Fibroblast of mammary gland (primary cell): ENCODE measurements at regions not wholly inside any gene's neighbourhood (a gene's known extent, or its start where the extent isn't known, plus 50 kb on each side); places are given as distances from the start of the nearest gene placed in this dataset.

ENCODE experiments used
- DNase-seq: peaks from one replicate; pipeline ENCODE4 v3.0.0-alpha.2; 2010; ENCODE audit warnings: low read depth
- H3K4me3 ChIP-seq: 2 replicates; pipeline ENCODE4 v1.5.1; 2011; ENCODE audit warnings: low read depth, mild to moderate bottlenecking, low read length, moderate library complexity; ENCODE audit not compliant: control insufficient read depth
- TF ChIP-seq, protein P1 (sequence below): conservative IDR thresholded peaks from 2 replicates; pipeline ENCODE4 v1.5.1; 2011; ENCODE audit warnings: low read depth, low read length, inconsistent platforms; ENCODE audit not compliant: control insufficient read depth, insufficient read depth

DNA sequence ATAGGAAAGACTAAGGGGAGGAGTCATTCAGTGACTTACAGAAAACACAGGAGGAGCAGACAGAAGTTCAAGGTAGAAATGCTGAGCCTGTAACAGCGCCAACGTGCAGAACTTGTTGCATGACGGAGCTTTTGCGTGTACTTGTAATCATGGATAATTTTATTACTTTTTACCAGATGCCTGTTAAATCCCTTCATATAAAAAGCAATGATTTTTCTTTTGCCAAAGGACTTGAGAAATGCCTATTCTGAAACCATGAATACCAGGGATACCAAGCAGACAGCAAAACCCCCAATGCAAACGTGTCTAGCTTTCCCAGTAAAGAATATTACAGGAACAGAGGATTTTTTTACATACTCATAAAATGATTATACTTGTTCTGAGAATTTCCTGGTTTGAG is 163.6 kb upstream of the GSC start:
- TF ChIP-seq, protein P1, sequence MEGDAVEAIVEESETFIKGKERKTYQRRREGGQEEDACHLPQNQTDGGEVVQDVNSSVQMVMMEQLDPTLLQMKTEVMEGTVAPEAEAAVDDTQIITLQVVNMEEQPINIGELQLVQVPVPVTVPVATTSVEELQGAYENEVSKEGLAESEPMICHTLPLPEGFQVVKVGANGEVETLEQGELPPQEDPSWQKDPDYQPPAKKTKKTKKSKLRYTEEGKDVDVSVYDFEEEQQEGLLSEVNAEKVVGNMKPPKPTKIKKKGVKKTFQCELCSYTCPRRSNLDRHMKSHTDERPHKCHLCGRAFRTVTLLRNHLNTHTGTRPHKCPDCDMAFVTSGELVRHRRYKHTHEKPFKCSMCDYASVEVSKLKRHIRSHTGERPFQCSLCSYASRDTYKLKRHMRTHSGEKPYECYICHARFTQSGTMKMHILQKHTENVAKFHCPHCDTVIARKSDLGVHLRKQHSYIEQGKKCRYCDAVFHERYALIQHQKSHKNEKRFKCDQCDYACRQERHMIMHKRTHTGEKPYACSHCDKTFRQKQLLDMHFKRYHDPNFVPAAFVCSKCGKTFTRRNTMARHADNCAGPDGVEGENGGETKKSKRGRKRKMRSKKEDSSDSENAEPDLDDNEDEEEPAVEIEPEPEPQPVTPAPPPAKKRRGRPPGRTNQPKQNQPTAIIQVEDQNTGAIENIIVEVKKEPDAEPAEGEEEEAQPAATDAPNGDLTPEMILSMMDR, result no peak
- DNase-seq, result no peak
- H3K4me3 ChIP-seq, result no peak overlapping the region

DNA sequence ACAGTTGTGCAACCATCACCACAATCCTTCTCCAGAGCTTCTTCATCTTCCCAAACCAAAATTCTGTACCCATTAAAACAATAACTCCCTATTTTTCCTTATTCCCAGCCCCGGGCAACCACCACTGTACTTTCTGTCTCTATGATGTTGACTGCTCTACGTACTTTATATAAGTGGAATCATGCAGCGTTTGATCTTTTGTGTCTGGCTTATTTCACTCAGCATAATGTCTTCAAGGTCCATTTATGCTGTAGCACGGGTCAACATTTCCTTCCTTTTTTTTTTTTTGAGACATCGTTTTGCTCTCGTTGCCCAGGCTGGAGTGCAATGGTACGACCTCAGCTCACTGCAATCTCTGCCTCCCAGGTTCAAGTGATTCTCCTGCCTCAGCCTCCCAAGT is 162.7 kb upstream of the GSC start:
- no peak overlapping the region for H3K4me3 ChIP-seq
- DNase-seq, result no peak
- TF ChIP-seq, protein P1, result no peak

DNA sequence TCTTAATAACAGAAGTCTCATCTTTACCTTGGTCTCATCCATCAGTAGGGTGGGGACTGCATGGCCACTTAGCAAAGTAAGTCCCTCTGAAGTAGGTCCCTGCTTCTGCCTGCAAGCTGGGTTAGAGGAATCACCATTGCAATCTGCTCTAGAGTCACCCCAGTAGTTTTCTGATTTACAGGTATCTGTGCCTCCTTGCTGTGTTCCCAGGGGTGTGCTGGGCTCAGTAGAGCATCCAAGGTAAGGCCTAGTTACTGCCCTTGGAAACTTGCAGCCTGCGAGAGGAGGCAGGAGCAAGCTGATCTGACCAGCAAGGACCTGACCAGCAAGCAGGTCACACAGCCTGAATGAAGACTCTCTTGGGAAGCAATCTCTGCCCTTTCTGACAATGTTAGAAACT is 160.8 kb upstream of the GSC start:
- no peak for DNase-seq
- TF ChIP-seq, protein P1, result no peak
- H3K4me3 ChIP-seq, result no peak overlapping the region

DNA sequence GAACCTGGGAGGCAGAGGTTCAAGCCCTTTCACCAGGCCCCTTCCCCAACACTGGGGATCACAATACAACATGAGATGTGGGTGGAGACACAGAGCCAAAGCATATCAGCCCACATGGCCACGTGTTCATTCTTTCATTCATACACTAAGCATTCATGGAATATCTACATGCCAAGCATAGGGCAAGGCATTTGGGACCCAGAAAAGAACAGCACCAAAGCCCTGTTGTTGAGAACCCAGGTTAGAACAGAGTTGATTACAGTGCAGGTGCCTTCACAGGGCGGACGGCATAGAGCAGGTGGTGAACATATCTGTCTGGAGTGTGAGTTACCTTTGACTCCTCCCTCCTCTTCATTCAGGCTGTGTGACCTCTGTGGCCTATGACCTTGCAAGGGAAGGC is 159.4 kb upstream of the GSC start:
- TF ChIP-seq, protein P1, result no peak
- H3K4me3 ChIP-seq, result no peak overlapping the region
- DNase-seq, result no peak

DNA sequence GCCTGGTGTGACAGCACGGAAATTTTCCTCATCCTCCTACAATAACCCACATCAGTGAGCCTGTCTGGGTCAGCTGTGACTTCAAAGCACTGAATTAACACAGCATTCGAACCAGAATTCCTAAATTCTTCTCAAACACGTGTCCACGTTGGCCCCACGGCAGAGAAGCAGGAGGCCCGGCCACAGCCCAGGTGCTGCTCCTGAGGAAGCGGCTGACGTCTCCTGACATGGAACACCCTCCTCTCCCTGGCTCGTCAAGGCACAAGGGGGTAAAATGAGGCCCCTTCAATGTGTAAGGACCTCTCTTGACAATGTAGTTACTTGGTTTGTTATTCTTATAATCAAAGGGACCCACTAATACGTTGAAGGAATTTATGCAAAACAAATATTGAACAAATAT is 156.3 kb upstream of the GSC start:
- H3K4me3 ChIP-seq, result no peak overlapping the region
- TF ChIP-seq, protein P1, result no peak
- no peak for DNase-seq

DNA sequence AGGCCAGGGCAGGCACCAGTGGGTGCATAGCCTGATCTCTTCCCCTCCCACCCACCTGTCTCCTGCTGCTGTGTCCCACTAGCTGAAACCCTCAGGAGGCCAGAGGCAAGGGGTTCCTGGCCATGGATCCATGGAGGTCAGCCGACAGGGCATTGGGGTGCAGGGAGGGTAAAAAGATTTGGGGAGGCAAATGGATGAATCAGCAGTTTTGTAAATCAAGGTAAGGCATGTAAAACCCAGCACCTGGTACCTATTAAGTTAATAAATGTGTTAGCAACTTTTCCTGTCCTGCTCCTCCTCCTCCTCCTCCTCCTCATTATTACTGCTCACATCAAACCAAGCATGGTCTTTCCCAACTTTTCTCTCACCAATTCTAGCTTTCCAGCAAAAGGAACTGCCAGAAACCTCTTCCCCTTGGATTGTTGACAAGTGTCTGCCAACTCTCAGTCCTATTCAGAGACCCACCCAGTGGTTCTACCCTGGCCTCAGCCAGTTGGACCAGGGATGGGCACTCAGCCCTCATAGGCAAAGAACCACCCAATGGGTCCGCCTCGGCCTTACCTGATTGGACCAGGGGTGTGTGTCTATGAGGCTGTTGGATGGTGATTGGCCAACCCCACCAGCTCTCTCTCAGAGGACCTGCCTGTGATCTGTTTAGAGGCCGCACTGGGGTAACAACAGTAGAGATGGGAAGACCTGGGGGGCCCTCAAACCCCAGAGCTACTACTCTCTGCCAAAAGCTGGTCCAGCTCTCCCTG is 155.7 kb upstream of the GSC start:
- no peak for DNase-seq
- TF ChIP-seq, protein P1, result no peak
- H3K4me3 ChIP-seq, result no peak overlapping the region

DNA sequence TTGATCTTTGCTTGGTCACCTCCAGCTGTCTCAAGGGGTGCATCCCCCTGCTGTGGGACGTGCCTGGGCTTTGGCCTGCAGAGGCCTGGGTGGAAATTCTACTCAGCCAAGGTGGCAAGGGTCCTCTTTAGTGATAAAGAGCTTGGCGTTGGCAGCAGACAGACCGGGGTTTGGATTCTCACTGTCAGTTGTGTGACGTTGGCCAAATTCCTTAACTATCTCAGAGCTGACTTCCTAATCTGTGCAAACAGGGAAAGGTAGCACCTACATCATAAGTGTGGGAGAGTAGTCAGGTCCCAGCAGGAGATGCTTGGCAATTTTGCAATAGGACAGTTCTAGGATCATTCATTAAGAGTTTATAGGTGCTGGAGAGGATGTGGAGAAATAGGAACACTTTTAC is 154.3 kb upstream of the GSC start:
- TF ChIP-seq, protein P1, result no peak
- no peak overlapping the region for H3K4me3 ChIP-seq
- no peak for DNase-seq
